ENCODE measurements at regions not wholly inside any gene's neighbourhood (a gene's known extent, or its start where the extent isn't known, plus 50 kb on each side); places are given as distances from the start of the nearest gene placed in this dataset.

- no peak for TF ChIP-seq CTCF (IDR thresholded peaks at IDR 0.05; ENCODE audit: low read depth, low read length, missing control alignments)
- no peak overlapping the region for H3K4me3 ChIP-seq (ENCODE audit: low read depth, low read length)
- DNase-seq (ENCODE audit: low read depth) = no peak
These were observed 81.6 kb downstream of the SLC5A7 start for GRCh38 chr2:108067820-108068405.

- H3K4me3 ChIP-seq (ENCODE audit: low read depth, low read length) = no peak overlapping the region
- TF ChIP-seq CTCF (IDR thresholded peaks at IDR 0.05; ENCODE audit: low read depth, low read length, missing control alignments) = peak; percentile 31
- DNase-seq (ENCODE audit: low read depth) = no peak
These were observed 83.4 kb downstream of the SLC5A7 start for GRCh38 chr2:108069515-108070310.

- no peak for TF ChIP-seq CTCF (IDR thresholded peaks at IDR 0.05; ENCODE audit: low read depth, low read length, missing control alignments)
These were observed 87.2 kb downstream of the SLC5A7 start for GRCh38 chr2:108073415-108074072.

GRCh38 chr2:108074150-108074549, 87.8 kb downstream of the SLC5A7 start:
- TF ChIP-seq CTCF (IDR thresholded peaks at IDR 0.05; ENCODE audit: low read depth, low read length, missing control alignments) = no peak
- no peak overlapping the region for H3K4me3 ChIP-seq (ENCODE audit: low read depth, low read length)
- no peak for DNase-seq (ENCODE audit: low read depth)

More at GRCh38 chr2:108073415-108074072, 87.2 kb downstream of the SLC5A7 start:
- no peak overlapping the region for H3K4me3 ChIP-seq (ENCODE audit: low read depth, low read length)
- DNase-seq (ENCODE audit: low read depth) = no peak

GRCh38 chr2:108074946-108075345, 88.6 kb downstream of the SLC5A7 start:
- no peak for TF ChIP-seq CTCF (IDR thresholded peaks at IDR 0.05; ENCODE audit: low read depth, low read length, missing control alignments)
- no peak overlapping the region for H3K4me3 ChIP-seq (ENCODE audit: low read depth, low read length)
- no peak for DNase-seq (ENCODE audit: low read depth)

GRCh38 chr2:108076527-108076926, 90.2 kb downstream of the SLC5A7 start:
- no peak for TF ChIP-seq CTCF (IDR thresholded peaks at IDR 0.05; ENCODE audit: low read depth, low read length, missing control alignments)
- no peak overlapping the region for H3K4me3 ChIP-seq (ENCODE audit: low read depth, low read length)
- no peak for DNase-seq (ENCODE audit: low read depth)
